ENCODE measurements at regions not wholly inside any gene's neighbourhood (a gene's known extent, or its start where the extent isn't known, plus 50 kb on each side); places are given as distances from the start of the nearest gene placed in this dataset.

- no peak overlapping the region for H3K9ac ChIP-seq
- no peaks in the 10 kb centered on the region for H3K79me2 ChIP-seq (ENCODE audit: insufficient read depth)
- no peaks in the 10 kb centered on the region for H4K20me1 ChIP-seq (ENCODE audit: insufficient read depth)
- no peak overlapping the region for H3K4me3 ChIP-seq (ENCODE audit: low read depth in 2 of 2, low read length in 1 of 2)
- no peaks in the 10 kb centered on the region for H3K27me3 ChIP-seq (ENCODE audit: insufficient read depth)
- H3K4me1 ChIP-seq (ENCODE audit: control insufficient read depth in 1 of 2, insufficient read depth in 2 of 2, low read depth in 1 of 2, low read length in 1 of 2), result no peaks in the 10 kb centered on the region
- no peak for TF ChIP-seq USF2 (IDR thresholded peaks at IDR 0.05; ENCODE audit: borderline replicate concordance, low read depth, low read length)
- TF ChIP-seq ZBTB33 (IDR thresholded peaks at IDR 0.05; ENCODE audit: borderline replicate concordance, low read depth), result no peak
- no peak for TF ChIP-seq FOXJ3 (CRISPR knock-in tag; IDR thresholded peaks at IDR 0.05)
- TF ChIP-seq YY1 (IDR thresholded peaks at IDR 0.05; ENCODE audit: low read depth), result no peak
- TF ChIP-seq EZH2phosphoT487 (IDR thresholded peaks at IDR 0.05; ENCODE audit: borderline replicate concordance, low read depth), result no peak
- TF ChIP-seq FOSL2 (IDR thresholded peaks at IDR 0.05; ENCODE audit: borderline replicate concordance, low read depth), result no peak
- TF ChIP-seq MXI1 (IDR thresholded peaks at IDR 0.05; ENCODE audit: low read depth, low read length), result no peak
- no peak for TF ChIP-seq USF1 (IDR thresholded peaks at IDR 0.05; ENCODE audit: borderline replicate concordance, low read depth)
- H3K9me3 ChIP-seq, result no peaks in the 10 kb centered on the region
- no peak for DNase-seq
- ChIA-PET POLR2A (no interaction called here), CTCF (no interaction called here)
- H3K36me3 ChIP-seq (replicated peaks in 1 of 2; ENCODE audit: control insufficient read depth in 1 of 2, insufficient read depth in 2 of 2, low read length in 1 of 2), result no peaks in the 10 kb centered on the region
- H2AFZ ChIP-seq (ENCODE audit: low read depth), result no peak overlapping the region
- peaks cover 3% of the 10 kb centered on the region; the same call in 1 of the 2 replicates for H3K9me2 ChIP-seq
- no peak overlapping the region for H3K4me2 ChIP-seq
- no peaks in the 10 kb centered on the region for H3F3A ChIP-seq (replicated peaks; ENCODE audit: insufficient read depth)
- no peak overlapping the region for H3K27ac ChIP-seq (ENCODE audit: low read depth in 2 of 2, low read length in 1 of 2)
Measured at GRCh38 chr5:28117691-28118090, 1079.3 kb upstream of the CDH9 start.

GRCh38 chr5:28117273-28117672 lies 1078.9 kb upstream of the CDH9 start:
- POLR2A ChIA-PET, result no interaction called here
- CTCF ChIA-PET, result interaction anchor here (0.6 kb wide), 1 partner anchor 652 kb away, joined by 3 read pairs; no protein-coding TSS in a partner anchor

More at GRCh38 chr5:28117273-28117672, 1078.9 kb upstream of the CDH9 start:
- DNase-seq, result no peak
- no peaks in the 10 kb centered on the region for H3K4me1 ChIP-seq (ENCODE audit: control insufficient read depth in 1 of 2, insufficient read depth in 2 of 2, low read depth in 1 of 2, low read length in 1 of 2)
- H3K4me3 ChIP-seq (ENCODE audit: low read depth in 2 of 2, low read length in 1 of 2), result no peak overlapping the region
- H3K9ac ChIP-seq, result no peak overlapping the region
- H4K20me1 ChIP-seq (ENCODE audit: insufficient read depth), result no peaks in the 10 kb centered on the region
- 7% methylated on average over 2 of the region's 2 CpGs for WGBS (ENCODE audit: low lambda C conversion rate)
- H2AFZ ChIP-seq (ENCODE audit: low read depth), result no peak overlapping the region
- no peak overlapping the region for H3K27ac ChIP-seq (ENCODE audit: low read depth in 2 of 2, low read length in 1 of 2)
- no peaks in the 10 kb centered on the region for H3K27me3 ChIP-seq (ENCODE audit: insufficient read depth)
- no peaks in the 10 kb centered on the region for H3K9me3 ChIP-seq
- H3K79me2 ChIP-seq (ENCODE audit: insufficient read depth), result no peaks in the 10 kb centered on the region
- TF ChIP-seq EZH2phosphoT487 (IDR thresholded peaks at IDR 0.05; ENCODE audit: borderline replicate concordance, low read depth) (no peak), NFIC (IDR thresholded peaks at IDR 0.05; ENCODE audit: borderline replicate concordance) (no peak), CHD2 (IDR thresholded peaks at IDR 0.05; ENCODE audit: low read length, partially characterized antibody) (no peak), CTCF (IDR thresholded peaks at IDR 0.05) (no peak), REST (IDR thresholded peaks at IDR 0.05; ENCODE audit: low read depth, low read length) (no peak), FOXM1 (IDR thresholded peaks at IDR 0.05; ENCODE audit: low read depth) (no peak), MEF2A (IDR thresholded peaks at IDR 0.05; ENCODE audit: borderline replicate concordance, low read depth) (no peak), FOXJ3 (CRISPR knock-in tag; IDR thresholded peaks at IDR 0.05) (no peak), TEAD4 (IDR thresholded peaks at IDR 0.05; ENCODE audit: borderline replicate concordance, insufficient read depth) (no peak), FOSL2 (IDR thresholded peaks at IDR 0.05; ENCODE audit: borderline replicate concordance, low read depth) (no peak), MXI1 (IDR thresholded peaks at IDR 0.05; ENCODE audit: low read depth, low read length) (no peak), ELF1 (IDR thresholded peaks at IDR 0.05) (no peak), GATA2 (CRISPR knock-in tag; IDR thresholded peaks at IDR 0.05) (no peak)
- no peaks in the 10 kb centered on the region for H3K36me3 ChIP-seq (replicated peaks in 1 of 2; ENCODE audit: control insufficient read depth in 1 of 2, insufficient read depth in 2 of 2, low read length in 1 of 2)
- peaks cover 3% of the 10 kb centered on the region; the same call in 1 of the 2 replicates for H3K9me2 ChIP-seq
- no peaks in the 10 kb centered on the region for H3F3A ChIP-seq (replicated peaks; ENCODE audit: insufficient read depth)
- H3K4me2 ChIP-seq, result no peak overlapping the region

Measured in SK-N-SH (cell line).